Muscle of arm (tissue), 1 donor: ENCODE measurements at regions not wholly inside any gene's neighbourhood (a gene's known extent, or its start where the extent isn't known, plus 50 kb on each side); places are given as distances from the start of the nearest gene placed in this dataset.

Source experiments
- DNase-seq: peaks from one replicate; pipeline ENCODE4 v3.0.0-alpha.2; 2013

DNA sequence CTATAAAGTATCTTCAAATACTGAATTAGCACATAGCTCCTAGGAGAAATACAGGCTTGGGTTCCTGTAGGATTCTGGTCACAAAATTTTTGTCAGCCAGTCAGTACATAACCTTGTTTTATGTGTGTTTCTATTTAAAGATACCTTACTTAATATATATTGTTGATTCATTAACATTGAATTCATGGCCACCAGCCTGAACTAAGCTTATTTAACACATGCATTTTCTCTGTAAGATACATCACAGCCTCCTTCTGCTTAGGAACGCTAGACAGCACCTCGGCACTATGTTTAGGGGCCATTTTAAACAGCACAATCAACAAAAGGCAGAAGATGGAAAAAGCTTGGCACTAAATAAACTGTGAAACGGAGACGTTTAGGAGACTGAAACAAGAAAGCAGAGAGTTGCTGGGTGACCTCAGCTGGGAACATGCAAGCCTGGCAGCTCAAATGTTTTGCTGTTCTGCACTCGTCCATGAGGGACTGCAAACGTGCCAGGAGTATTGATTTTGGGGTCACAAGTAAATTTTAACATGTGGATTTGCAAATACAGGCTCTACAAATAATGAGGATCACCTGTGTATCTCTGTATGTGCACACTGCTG lies 432.2 kb upstream of the TPM1 start:
- DNase-seq = no peak

GRCh38 chr15:62611002-62611401 lies 431.5 kb upstream of the TPM1 start:
- DNase-seq = no peak

DNA sequence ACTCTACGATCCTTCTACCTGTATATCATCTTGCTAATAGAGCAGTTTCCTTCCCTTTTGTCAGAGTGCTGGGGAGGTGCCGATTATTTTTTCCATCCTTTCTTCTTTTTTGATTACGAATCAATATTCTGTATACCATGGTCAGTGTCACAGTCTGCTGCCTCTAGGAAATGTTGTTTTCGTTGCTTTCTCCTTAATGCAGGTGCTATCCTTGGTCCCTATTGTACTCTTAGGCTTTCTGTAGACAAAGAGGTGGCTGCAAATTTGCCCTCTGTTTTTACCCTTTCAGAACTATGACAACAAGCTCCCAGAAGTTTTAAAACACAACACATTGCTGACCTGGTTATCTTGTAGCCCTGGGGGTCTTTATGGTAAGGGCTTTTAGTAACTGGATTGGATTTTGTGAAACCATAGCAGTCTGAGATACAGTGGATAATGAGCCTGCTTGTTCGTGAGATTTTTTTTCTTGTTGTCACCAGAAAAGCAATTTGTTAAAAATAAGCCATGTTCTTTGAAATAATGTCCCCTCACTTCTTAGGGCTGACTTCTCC lies 430.3 kb upstream of the TPM1 start:
- DNase-seq = no peak

GRCh38 chr15:62612771-62613170 lies 429.8 kb upstream of the TPM1 start:
- no peak for DNase-seq

DNA sequence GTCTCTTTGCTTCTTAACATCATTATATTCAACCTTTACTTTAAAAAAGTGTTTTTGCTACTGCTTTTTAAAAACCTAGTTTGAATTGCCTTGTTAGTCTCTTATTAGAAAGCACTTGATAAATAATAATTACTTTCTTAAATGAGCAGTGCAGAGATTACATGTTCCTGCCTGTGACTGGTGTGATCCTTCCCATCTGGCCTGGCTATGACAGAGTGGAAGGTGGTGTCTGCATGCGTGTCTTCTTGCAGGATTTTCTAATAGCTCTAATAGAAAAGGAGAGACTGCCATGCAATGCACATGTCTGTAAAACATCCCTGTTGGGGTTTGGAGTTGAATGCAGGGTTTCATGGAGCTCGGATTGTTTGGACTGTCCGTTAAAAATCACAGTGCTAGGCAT lies 425.8 kb upstream of the TPM1 start:
- no peak for DNase-seq

DNA sequence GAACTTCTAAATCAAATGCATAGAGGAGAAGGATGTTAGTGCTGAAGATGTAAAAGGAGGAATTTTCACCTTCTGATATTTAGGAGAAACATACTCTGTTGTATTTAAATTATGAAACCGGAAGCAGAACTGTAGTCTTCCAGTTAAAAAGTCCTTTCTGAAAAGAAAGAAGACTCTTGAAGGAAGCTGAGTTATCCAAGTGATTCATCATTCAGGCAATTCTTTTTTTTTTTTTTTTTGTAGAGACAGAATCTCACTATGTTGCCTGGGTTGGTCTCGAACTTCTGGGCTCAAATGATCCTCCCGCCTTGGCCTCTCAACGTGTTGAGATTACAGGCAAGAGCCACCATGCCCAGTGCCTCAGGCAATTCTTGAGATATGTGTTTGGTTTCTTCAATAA lies 424.8 kb upstream of the TPM1 start:
- no peak for DNase-seq

- DNase-seq = no peak
Observed at GRCh38 chr15:62618432-62618831, 424.1 kb upstream of the TPM1 start.

- no peak for DNase-seq
Observed at GRCh38 chr15:62618846-62619504, 423.6 kb upstream of the TPM1 start.

- no peak for DNase-seq
Observed at GRCh38 chr15:62619526-62619925, 423.0 kb upstream of the TPM1 start.

GRCh38 chr15:62622775-62623174 lies 419.8 kb upstream of the TPM1 start:
- DNase-seq = no peak

- DNase-seq = no peak
Observed at GRCh38 chr15:62624547-62625378, 417.8 kb upstream of the TPM1 start.

DNA sequence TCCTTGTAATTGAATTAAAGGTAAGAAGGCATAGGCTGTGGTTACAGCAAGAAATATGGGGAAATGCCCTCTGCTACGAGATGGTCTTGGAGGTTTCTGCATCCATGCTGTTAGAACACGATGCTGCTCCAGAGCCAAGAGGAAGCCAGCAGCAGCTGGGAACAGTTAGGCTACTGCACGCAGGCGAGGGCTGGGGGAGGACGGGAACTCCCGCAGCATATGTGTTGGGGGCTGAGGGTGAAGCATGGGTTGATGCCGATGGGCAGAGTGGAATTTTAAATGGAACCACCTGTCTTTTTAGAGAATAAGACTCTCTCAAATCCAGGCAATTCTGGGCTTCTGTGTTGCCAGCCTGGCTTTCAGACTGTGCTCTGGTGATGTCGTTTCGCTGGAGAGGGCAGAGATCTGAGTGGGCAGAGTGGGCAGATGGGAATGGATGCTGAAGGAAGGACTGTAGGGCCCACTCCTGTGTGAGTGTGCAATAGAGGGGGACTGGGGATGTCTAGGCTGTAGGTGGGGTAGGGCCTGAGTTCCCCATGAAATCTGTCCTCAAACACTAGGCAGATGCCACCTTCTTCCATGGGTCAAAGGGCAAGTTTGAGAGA lies 417.0 kb upstream of the TPM1 start:
- no peak for DNase-seq

DNA sequence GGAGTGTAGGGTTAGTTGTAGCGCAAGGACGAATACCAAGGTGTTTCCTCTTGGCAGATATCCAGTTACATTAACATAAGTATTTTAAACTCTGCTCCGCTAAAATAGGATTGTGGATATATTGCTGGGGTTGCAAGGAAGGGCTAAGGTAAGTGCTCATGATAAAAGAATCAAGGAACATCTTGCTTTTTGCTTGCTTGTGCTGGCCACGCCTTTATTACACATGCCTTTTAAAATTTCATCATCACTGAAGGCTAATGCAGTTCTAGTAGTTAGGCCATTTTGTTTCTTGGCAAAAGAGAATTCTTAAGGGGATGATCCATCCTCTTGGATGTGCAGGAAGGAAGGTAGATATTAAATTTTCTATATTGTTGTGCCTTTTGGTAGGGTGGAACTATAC lies 415.6 kb upstream of the TPM1 start:
- DNase-seq = no peak

- DNase-seq = no peak
Observed at GRCh38 chr15:62631076-62631724, 411.3 kb upstream of the TPM1 start.

- DNase-seq = no peak
Observed at GRCh38 chr15:62636823-62637573, 405.5 kb upstream of the TPM1 start.

DNA sequence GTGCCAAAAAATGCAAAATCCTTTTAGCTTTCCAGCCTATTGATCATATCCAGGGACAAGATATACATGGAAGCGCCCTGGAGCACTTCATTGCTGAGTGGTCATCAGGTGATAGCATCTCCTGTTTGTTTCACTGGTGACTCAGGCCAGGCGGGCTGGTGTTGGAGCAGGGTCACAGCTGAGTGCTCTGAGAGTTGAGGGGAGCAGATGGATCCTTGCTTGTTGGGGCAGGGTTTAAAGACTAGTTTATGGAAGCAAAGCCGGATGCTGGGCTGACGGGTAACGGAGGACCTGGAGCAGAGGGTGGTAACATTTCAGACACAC lies 405.0 kb upstream of the TPM1 start:
- no peak for DNase-seq

DNA sequence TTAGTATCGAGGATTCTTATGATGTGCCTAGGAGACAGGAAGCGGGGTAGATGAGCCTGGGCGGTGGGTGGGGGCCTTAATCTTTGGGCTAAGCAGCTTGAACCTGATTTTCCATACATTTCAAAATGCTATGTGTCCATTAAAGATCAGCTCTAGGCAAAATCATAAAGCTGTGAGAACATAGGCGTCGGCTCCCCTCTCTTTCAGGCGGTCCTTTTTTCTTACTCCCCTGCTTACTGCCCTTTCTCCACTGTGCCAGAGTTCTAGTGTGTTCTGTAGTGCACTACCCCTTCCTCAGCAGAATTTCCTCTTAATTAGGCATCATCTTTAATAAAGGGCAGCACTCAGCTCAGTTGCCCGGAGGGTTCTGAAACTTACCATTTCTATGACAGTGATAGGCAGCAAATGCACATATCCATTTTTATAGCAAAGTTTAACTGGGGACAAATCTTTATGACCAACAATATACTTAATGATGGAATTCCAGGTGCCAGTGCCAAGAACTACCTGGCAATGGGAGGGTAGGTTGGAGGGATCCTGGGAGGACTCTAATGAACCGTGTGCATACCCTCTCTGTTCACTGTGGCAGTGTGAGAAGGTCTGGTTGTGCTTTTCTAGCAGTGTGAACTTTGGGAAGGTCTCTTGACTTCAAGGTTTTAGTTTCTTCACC lies 404.5 kb upstream of the TPM1 start:
- DNase-seq = no peak

DNA sequence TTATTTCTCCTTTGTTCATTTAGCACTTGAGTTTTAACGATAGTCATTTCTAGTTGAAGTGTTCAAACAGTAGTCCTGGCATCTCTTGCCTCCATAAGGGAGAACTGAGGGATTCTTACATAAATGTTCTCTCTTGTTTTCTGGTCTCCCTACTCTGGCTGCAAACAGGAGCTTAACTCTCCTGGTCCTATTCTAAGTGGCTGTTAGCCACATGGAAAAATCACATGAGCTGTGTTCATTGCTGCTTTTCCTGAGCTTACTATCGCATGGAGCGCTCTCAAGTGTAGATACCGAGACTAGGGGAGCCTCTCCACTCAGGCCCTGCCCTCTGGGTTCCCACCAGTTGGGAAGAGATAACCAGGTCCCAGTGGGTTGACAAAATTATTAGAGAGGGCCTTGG lies 403.1 kb upstream of the TPM1 start:
- no peak for DNase-seq

DNA sequence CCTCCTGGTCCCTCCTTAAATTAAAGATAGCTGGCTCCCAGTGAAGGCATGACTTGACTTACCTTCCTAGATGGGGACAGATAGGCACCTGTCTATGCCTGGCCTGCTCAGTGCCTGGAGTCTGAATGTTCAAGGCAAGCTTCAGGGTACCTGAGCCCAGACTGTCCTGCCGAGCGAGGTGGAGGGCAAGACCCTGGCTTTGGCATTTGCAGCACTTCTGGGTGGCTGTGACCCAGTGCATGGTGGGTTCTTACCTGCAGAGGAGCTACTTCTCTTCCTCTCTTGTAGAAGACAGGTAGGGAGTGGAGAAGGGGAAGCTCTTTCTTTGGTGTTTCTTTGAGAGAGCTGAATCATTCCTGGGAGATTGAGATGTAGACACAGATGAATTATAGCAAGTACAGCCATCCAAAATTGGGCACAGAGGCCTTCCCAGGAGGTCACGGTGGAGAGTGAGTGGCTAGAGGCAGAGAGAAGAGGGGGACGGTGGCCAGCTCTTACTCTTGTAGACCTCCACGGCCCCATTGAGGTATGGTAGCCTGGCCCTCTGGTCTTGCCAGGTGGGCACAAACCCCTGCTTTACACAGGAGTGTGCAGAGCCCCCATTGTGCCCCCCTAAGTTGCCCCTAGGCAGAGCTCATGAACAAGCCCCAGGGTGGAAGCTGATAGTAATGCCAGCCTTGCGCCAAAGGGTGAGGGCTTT lies 402.5 kb upstream of the TPM1 start:
- no peak for DNase-seq

- no peak for DNase-seq
Observed at GRCh38 chr15:62641825-62642224, 400.7 kb upstream of the TPM1 start.
